ENCODE measurements at regions not wholly inside any gene's neighbourhood (a gene's known extent, or its start where the extent isn't known, plus 50 kb on each side); places are given as distances from the start of the nearest gene placed in this dataset.
"Not testable (repeated sequence)": the region's sequence is repeated elsewhere in the genome, so short reads cannot be mapped to it uniquely, and the experiment has no call there.

- Histone ChIP-seq H3K9me3 (no peaks in the 10 kb centered on the region; the same call in none of the 2 replicates), H3K27me3 (no peaks in the 10 kb centered on the region), H3K4me3 (ENCODE audit: low read depth, low read length) (no peak overlapping the region), H3K4me1 (no peaks in the 10 kb centered on the region), H3K36me3 (no peaks in the 10 kb centered on the region)
- DNase-seq: no peak
- TF ChIP-seq, protein P1, sequence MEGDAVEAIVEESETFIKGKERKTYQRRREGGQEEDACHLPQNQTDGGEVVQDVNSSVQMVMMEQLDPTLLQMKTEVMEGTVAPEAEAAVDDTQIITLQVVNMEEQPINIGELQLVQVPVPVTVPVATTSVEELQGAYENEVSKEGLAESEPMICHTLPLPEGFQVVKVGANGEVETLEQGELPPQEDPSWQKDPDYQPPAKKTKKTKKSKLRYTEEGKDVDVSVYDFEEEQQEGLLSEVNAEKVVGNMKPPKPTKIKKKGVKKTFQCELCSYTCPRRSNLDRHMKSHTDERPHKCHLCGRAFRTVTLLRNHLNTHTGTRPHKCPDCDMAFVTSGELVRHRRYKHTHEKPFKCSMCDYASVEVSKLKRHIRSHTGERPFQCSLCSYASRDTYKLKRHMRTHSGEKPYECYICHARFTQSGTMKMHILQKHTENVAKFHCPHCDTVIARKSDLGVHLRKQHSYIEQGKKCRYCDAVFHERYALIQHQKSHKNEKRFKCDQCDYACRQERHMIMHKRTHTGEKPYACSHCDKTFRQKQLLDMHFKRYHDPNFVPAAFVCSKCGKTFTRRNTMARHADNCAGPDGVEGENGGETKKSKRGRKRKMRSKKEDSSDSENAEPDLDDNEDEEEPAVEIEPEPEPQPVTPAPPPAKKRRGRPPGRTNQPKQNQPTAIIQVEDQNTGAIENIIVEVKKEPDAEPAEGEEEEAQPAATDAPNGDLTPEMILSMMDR (IDR thresholded peaks at IDR 0.05; ENCODE audit: low read depth, low read length): no peak
Observed at GRCh38 chr14:43005807-43006206, 1399.1 kb downstream of the LRFN5 start.

GRCh38 chr14:43003845-43004244 is 1397.2 kb downstream of the LRFN5 start:
- H3K4me1 ChIP-seq: no peaks in the 10 kb centered on the region
- no peaks in the 10 kb centered on the region; the same call in 1 of the 2 replicates for H3K9me3 ChIP-seq
- no peaks in the 10 kb centered on the region for H3K27me3 ChIP-seq
- DNase-seq: no peak
- TF ChIP-seq, protein P1 (IDR thresholded peaks at IDR 0.05; ENCODE audit: low read depth, low read length): no peak
- no peak overlapping the region for H3K4me3 ChIP-seq (ENCODE audit: low read depth, low read length)
- H3K36me3 ChIP-seq: no peaks in the 10 kb centered on the region

GRCh38 chr14:43001731-43002130 is 1395.1 kb downstream of the LRFN5 start:
- no peak for DNase-seq
- TF ChIP-seq, protein P1 (IDR thresholded peaks at IDR 0.05; ENCODE audit: low read depth, low read length): no peak
- H3K36me3 ChIP-seq: no peaks in the 10 kb centered on the region
- no peaks in the 10 kb centered on the region for H3K27me3 ChIP-seq
- H3K9me3 ChIP-seq: no peaks in the 10 kb centered on the region
- no peaks in the 10 kb centered on the region for H3K4me1 ChIP-seq
- H3K4me3 ChIP-seq (ENCODE audit: low read depth, low read length): no peak overlapping the region

- Histone ChIP-seq H3K27me3 (no peaks in the 10 kb centered on the region), H3K4me3 (ENCODE audit: low read depth, low read length) (no peak overlapping the region), H3K9me3 (no peaks in the 10 kb centered on the region), H3K4me1 (no peaks in the 10 kb centered on the region), H3K36me3 (no peaks in the 10 kb centered on the region)
- no peak for DNase-seq
- TF ChIP-seq, protein P1 (IDR thresholded peaks at IDR 0.05; ENCODE audit: low read depth, low read length): no peak
Observed at GRCh38 chr14:42994051-42994736, 1387.5 kb downstream of the LRFN5 start.

DNA sequence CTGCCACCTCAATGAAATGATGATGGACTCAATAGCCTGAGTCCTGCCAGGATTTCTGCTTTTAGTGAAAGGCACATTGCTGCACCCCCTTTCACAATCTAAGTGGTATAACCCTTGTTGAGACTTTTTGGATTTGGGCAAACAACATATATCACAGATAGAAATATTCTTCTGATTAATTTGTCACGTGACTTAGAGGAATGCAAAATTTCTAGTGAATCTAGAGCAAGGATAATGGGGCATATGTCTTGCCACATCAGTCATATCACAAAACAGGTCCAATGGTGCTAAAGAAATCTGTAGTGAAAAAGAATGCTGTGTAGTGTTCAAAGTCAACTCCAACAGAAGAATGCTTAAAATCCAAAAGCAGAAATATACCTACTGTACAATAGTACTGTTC is 1386.3 kb downstream of the LRFN5 start:
- TF ChIP-seq, protein P1 (IDR thresholded peaks at IDR 0.05; ENCODE audit: low read depth, low read length): no peak
- Histone ChIP-seq H3K36me3 (no peaks in the 10 kb centered on the region), H3K27me3 (no peaks in the 10 kb centered on the region), H3K4me3 (ENCODE audit: low read depth, low read length) (no peak overlapping the region), H3K4me1 (no peaks in the 10 kb centered on the region), H3K9me3 (no peaks in the 10 kb centered on the region)
- no peak for DNase-seq

GRCh38 chr14:42980419-42980818 is 1373.7 kb downstream of the LRFN5 start:
- Histone ChIP-seq H3K4me1 (no peaks in the 10 kb centered on the region), H3K27me3 (no peaks in the 10 kb centered on the region), H3K4me3 (ENCODE audit: low read depth, low read length) (no peak overlapping the region), H3K9me3 (no peaks in the 10 kb centered on the region), H3K36me3 (no peaks in the 10 kb centered on the region)
- TF ChIP-seq, protein P1 (IDR thresholded peaks at IDR 0.05; ENCODE audit: low read depth, low read length): no peak
- no peak for DNase-seq

- H3K4me3 ChIP-seq (ENCODE audit: low read depth, low read length); DNase-seq; H3K9me3 ChIP-seq; H3K36me3 ChIP-seq; H3K27me3 ChIP-seq; H3K4me1 ChIP-seq: not testable (repeated sequence)
Observed at GRCh38 chr14:42973171-42973570, 1366.5 kb downstream of the LRFN5 start.

All from BE2C (cell line).